GM06990 (cell line): ENCODE measurements at regions not wholly inside any gene's neighbourhood (a gene's known extent, or its start where the extent isn't known, plus 50 kb on each side); places are given as distances from the start of the nearest gene placed in this dataset.

Experiments used
- DNase-seq: peaks from one replicate; pipeline ENCODE4 v3.0.0-alpha.2; 2011; ENCODE audit not compliant: insufficient read length; ENCODE audit errors: extremely low read depth
- H3K27me3 ChIP-seq: replicated peaks from 2 replicates; pipeline ENCODE4 v1.6.0; 2011; ENCODE audit warnings: low read length; ENCODE audit not compliant: control insufficient read depth, insufficient read depth
- H3K36me3 ChIP-seq: 2 replicates; pipeline ENCODE4 v1.5.1; 2011; ENCODE audit warnings: low read length; ENCODE audit not compliant: control insufficient read depth, insufficient read depth
- H3K4me3 ChIP-seq: replicated peaks from 2 replicates; pipeline ENCODE4 v1.5.1; 2011; ENCODE audit warnings: low read depth, mild to moderate bottlenecking, control low read depth, low read length
- TF ChIP-seq, protein P1 (sequence below): IDR thresholded peaks from 2 replicates; pipeline ENCODE4 v1.5.1; 2011; ENCODE audit warnings: low read length, control low read depth, mild to moderate bottlenecking, inconsistent platforms; ENCODE audit not compliant: insufficient read depth, poor library complexity, severe bottlenecking

DNA sequence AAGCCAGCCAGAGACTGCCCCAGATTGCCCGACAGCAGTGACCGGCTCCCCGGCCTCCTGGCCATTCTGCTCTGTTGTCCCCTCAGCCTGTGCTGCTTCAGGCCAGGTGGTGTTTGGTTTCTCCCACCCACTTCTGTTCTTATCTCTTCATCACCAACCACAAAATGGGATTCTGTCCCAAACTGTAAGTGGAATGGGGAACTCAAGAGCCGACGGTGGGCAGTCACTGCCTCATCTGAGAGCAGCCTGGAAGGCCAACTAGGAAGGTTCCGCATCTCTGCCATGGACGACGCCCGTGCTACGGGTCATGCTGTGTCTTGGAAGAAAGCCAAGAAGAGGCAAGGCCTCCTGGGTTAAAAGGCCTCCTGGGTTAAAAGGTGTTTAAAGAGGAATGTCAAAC is 219.0 kb upstream of the PIK3R1 start:
- no peak for DNase-seq
- Histone ChIP-seq H3K4me3 (no peak overlapping the region), H3K27me3 (no peaks in the 10 kb centered on the region), H3K36me3 (no peaks in the 10 kb centered on the region)
- TF ChIP-seq, protein P1, sequence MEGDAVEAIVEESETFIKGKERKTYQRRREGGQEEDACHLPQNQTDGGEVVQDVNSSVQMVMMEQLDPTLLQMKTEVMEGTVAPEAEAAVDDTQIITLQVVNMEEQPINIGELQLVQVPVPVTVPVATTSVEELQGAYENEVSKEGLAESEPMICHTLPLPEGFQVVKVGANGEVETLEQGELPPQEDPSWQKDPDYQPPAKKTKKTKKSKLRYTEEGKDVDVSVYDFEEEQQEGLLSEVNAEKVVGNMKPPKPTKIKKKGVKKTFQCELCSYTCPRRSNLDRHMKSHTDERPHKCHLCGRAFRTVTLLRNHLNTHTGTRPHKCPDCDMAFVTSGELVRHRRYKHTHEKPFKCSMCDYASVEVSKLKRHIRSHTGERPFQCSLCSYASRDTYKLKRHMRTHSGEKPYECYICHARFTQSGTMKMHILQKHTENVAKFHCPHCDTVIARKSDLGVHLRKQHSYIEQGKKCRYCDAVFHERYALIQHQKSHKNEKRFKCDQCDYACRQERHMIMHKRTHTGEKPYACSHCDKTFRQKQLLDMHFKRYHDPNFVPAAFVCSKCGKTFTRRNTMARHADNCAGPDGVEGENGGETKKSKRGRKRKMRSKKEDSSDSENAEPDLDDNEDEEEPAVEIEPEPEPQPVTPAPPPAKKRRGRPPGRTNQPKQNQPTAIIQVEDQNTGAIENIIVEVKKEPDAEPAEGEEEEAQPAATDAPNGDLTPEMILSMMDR = no peak

DNA sequence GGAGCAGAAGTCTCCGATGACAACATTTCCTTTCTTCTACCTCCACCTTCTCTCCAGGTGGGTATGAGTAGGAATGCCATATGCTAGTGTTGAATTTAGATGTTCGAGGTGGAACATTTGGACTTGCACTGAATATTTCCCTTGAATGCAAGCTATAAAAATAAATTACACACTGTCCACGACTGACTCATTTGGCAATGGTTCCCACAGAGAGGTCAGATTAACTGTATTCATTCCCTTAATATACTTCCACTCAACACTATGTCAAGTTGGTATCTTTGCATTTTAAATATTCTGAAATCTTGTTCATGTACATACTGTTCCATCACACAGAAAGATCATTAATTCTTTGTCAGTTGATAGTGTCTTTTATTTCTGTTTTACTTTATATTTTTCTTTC is 222.6 kb upstream of the PIK3R1 start:
- no peaks in the 10 kb centered on the region for H3K36me3 ChIP-seq
- no peak overlapping the region for H3K4me3 ChIP-seq
- no peak for DNase-seq
- no peaks in the 10 kb centered on the region for H3K27me3 ChIP-seq
- TF ChIP-seq, protein P1 = no peak

DNA sequence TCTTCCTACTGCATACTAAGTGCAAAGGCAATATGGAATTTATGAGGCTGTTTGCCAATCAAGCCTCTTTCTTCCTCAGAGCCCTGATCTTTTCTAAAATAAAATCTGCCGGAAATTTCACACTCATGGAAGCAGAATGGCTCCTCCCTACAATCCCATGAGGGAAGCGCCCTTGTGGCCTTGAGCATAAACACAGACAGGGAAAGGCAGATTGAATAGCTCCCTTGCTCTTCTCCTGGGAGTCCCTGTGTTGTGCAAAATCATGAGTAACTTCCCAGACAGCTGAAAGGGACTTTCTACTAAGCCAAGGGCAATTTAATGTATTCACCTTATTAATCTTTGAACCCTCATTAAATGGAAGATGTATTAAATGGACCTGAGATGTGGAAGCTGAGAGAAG is 226.1 kb upstream of the PIK3R1 start:
- Histone ChIP-seq H3K27me3 (no peaks in the 10 kb centered on the region), H3K36me3 (no peaks in the 10 kb centered on the region), H3K4me3 (no peak overlapping the region)
- DNase-seq = no peak
- TF ChIP-seq, protein P1 = no peak

DNA sequence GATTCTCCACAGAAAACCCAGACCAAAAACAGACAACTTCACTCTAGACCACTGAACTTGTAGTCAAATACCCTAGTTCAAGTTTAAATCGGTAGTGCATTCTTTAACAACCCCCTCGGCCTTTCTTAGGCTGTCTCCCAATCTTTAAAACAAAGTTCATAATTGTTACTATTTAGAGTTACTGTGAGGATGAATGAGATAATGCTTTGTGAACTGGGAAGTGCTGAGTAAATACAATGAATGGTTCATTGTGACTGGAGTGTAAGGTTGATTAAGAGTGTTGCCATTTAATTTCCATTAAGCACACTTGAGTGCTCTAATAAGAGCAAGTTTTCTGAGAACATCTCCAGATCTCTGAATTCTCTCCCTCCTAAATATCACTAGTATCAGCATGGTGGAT is 228.8 kb upstream of the PIK3R1 start:
- no peaks in the 10 kb centered on the region for H3K27me3 ChIP-seq
- no peaks in the 10 kb centered on the region for H3K36me3 ChIP-seq
- TF ChIP-seq, protein P1 = no peak
- H3K4me3 ChIP-seq = no peak overlapping the region
- DNase-seq = no peak

DNA sequence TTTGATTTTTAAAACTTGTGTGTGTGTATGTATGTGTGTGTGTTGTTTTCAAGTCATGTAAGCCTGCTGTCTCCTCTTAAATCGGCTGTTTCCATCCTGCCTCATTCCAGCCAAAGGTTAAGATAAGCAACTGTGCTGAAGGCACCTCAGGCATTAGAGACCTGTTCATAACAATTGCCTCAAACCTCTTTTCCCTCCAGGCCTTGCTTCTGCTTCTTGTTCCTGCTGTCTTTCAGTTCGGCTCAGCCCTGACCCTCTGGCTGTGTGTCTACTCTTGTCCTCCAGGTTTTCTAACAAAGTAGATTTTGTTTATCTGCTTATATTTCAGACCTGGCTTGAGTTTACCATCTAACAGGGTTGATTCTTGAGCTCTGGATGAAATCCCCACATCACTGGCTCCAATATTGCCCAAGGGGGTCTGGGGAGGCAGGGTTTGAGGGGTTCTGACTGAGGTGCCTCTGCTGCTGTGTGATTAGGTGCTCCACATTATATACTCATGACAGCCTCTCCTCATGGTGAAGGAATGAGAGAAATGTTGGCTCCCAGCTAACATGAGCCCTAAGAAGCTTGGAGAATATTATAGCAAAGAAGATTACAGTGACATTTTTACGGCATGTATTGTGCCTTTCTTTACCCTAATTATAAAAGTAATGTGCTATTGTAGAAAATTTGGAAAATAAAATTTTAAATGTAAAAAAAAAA is 229.7 kb upstream of the PIK3R1 start:
- TF ChIP-seq, protein P1 = no peak

DNA sequence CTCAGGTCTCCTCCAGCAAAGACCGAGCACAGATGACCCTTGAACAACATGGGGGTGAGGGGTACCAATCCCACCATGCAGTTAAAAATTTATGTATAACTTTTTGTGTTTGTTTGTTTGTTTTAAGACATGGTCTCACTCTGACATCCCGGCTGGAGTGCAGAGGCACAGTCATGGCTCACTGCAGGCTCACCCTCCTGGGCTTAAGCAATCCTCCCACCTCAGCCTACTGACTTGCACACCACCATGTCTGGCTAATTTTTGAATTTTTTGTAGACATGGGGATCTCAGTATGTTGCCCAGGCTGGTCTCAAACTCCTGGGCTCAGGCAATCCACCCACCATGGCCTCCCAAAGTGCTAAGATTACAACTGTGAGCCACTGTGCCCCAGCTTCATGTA is 231.0 kb upstream of the PIK3R1 start:
- TF ChIP-seq, protein P1 = no peak
- Histone ChIP-seq H3K36me3 (no peaks in the 10 kb centered on the region), H3K4me3 (no peak overlapping the region), H3K27me3 (no peaks in the 10 kb centered on the region)
- DNase-seq = no peak

More for the DNA sequence above, 229.7 kb upstream of the PIK3R1 start:
- no peaks in the 10 kb centered on the region for H3K36me3 ChIP-seq
- no peaks in the 10 kb centered on the region for H3K27me3 ChIP-seq
- no peak for DNase-seq
- no peak overlapping the region for H3K4me3 ChIP-seq
